HPDE6-E6E7 (cell line): ENCODE measurements at regions not wholly inside any gene's neighbourhood (a gene's known extent, or its start where the extent isn't known, plus 50 kb on each side); places are given as distances from the start of the nearest gene placed in this dataset.
A peak's percentile ranks its signal among the peaks of the same experiment; 100 is the strongest.

Source experiments
- DNase-seq: peaks from one replicate; pipeline ENCODE4 v3.0.0; 2011; ENCODE audit warnings: missing footprints; ENCODE audit errors: extremely low spot score

- no peak for DNase-seq
Measured at GRCh38 chr1:162921311-162921710, 60.3 kb upstream of the CCDC190 start.

GRCh38 chr1:162919034-162919433, 58.1 kb upstream of the CCDC190 start:
- no peak for DNase-seq

- DNase-seq = no peak
Measured at GRCh38 chr1:162918151-162918754, 57.3 kb upstream of the CCDC190 start.

GRCh38 chr1:162916821-162917613, 56.0 kb upstream of the CCDC190 start:
- no peak for DNase-seq

- DNase-seq = no peak
Measured at GRCh38 chr1:162916407-162916806, 55.4 kb upstream of the CCDC190 start.

GRCh38 chr1:162914601-162915000, 53.6 kb upstream of the CCDC190 start:
- DNase-seq = no peak

GRCh38 chr1:162913345-162913744, 52.4 kb upstream of the CCDC190 start:
- DNase-seq = peak; percentile 77

GRCh38 chr1:162912061-162912667, 51.2 kb upstream of the CCDC190 start:
- no peak for DNase-seq
